Stimulated activated CD4-positive, alpha-beta T cell treated with anti-CD3 and anti-CD28 coated beads, Interleukin-1b, Interleukin-23, amount 100 ng/mL, for 1 hour (primary cell): ENCODE measurements at regions not wholly inside any gene's neighbourhood (a gene's known extent, or its start where the extent isn't known, plus 50 kb on each side); places are given as distances from the start of the nearest gene placed in this dataset.

ENCODE experiments used
- DNase-seq, 2 donors: peaks; one replicate each; pipeline ENCODE4 v3.0.0-alpha.2; 2020; ENCODE audit warnings: low read depth in 2 of 2

- no peak for DNase-seq
Observed at GRCh38 chr15:39447881-39448280, 133.0 kb upstream of the THBS1 start.

DNA sequence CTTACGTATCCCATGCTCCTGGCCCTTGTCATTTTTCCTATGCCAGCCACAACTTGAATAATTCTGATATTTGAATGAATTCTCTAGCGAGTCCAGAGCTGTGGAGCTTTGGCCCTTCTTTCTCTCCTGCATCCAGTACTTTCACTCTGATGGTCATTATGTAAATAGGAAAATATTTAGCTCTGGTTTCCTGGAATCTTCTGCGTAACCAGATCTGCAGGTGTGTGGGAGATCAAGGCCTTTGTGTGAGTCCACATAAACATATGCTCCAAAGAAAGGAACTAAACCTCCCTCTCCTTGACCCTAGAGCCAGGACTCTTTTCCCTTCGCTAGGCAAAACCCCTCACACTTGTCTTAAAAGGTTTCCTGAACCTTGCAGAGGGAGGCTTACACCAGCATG, 132.5 kb upstream of the THBS1 start:
- DNase-seq = no peak

DNA sequence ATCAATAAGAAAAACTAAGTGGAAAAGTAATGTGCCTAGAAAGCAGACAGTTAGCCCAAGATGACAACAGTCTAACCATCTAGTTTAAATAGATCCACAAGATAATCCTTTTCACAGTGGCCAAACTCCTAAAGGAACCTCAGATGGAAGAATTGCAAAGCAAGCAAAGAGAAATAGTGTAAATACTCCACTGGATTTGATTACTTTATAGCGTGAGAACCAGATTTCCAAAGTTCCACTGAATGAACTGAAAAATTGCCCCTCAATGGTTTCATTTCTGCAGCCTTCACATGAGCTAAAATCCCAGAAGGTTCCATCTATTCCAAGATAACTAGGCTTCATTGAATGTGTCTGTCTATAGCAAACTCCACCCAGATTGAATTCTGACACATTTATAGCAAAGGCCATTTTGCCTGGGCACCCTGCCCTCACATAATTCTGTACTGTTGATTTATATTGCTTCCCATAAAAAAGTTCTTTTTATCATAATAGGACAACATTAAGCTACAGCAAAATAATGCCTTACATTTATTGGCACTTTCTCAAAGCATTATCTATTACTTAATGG, 129.7 kb upstream of the THBS1 start:
- no peak for DNase-seq

- DNase-seq = no peak
Observed at GRCh38 chr15:39451871-39452270, 129.0 kb upstream of the THBS1 start.

- no peak for DNase-seq
Observed at GRCh38 chr15:39453620-39454019, 127.3 kb upstream of the THBS1 start.

- no peak for DNase-seq
Observed at GRCh38 chr15:39454189-39454986, 126.5 kb upstream of the THBS1 start.

DNA sequence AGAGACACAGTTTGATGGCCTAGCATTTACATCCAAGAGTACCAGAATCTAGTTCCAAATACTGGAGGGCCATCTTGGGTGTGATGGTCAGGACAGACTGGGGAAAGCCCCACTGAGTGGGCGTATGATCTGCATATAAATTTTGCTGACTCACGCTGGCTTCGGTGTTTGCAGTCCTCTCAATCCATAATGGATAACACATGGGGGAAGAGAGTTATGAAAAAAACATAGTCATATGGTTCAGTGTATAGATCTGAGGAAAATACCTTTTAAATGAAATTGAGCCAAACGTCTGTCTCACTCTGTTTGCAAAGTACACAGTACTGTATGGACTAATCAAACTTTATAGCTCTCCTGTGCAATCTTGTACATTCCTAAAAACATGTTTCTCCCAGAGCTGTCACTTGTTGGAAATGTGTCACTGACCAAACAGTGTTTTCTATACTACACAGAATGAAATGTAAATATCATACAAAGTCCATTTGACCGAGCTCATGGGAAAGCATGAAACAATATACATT, 125.3 kb upstream of the THBS1 start:
- no peak for DNase-seq

- DNase-seq = no peak
Observed at GRCh38 chr15:39456159-39456558, 124.7 kb upstream of the THBS1 start.

DNA sequence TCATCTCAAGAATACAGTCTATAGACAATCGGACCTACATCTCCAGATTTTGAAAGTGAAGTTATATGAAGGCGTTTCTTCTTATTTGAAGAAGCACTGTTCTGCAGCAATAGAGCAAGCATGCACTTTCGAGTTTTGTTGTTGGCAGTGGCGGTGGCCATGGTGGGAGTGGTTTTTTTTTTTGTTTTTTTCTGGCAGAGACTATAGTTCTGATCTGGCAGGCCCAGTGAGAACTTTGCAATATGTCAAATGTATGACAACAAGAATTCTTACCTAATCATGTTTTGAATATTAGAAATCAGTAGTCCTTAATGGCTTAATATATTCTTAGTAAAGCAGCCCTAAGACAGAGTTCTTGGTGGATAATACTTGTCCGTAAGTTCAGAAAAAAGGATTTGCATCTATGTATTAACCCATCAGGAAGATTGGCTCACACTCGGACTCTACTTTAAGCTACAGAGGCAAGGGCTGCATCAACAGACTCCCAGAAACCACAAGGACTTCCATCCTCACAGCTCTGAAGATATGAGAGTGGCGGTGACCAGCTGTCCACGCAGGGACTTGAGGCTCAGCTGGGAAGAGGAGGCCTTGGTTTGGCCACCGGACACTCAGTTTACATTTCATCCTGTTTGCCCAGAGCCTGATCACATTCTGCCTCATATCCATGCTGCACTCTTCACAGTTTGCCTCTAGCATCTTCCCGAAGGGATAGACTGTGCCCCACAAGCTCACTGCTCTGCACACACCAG, 124.1 kb upstream of the THBS1 start:
- DNase-seq = no peak

GRCh38 chr15:39458131-39458530, 122.7 kb upstream of the THBS1 start:
- DNase-seq = no peak

DNA sequence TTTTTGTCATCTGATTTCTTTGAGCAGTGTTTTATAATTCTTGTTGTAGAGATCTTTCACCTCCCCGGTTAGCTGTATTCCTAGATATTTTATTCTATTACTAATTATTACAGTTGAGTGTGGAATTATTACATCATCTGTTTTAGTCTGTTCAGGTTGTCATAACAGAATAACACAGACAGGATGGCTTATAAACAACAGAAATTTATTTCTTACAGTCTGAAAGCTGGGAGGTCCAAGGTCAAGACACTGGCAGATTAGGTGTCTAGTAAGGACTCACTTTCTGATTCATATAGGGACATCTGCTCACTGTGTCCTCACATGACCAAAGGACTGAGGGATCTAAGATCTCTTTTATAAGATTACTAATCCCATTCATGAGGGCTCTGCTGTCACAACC, 121.3 kb upstream of the THBS1 start:
- DNase-seq = no peak

GRCh38 chr15:39460748-39461147, 120.1 kb upstream of the THBS1 start:
- DNase-seq = no peak

DNA sequence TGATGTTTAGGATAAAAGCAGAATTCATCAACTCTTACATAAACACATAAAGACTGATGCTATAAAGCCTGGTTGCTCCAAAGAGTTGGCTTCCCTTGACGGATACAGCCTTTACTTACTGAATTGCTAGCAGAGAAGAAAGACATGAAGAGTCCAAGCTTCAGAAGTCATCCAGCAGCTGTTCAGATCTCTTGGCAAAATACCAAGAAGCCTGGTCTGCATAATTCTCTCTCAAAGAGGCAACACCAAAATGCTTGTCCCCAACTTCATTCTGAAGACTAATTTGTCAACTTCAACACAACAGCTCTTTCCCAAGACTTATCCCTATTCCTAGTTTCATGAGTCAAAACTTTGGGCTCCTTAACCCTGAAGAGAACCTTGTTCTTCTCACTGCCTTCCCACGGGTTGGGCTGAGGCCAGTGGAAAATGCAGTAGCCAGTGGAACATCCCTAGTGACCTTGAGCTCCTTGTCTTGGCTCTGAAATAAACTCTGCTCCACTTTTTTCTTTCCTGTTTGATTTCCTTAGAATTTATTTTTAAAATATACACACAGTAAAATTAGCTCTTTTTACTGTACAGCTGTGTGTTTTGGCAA, 119.2 kb upstream of the THBS1 start:
- no peak for DNase-seq

DNA sequence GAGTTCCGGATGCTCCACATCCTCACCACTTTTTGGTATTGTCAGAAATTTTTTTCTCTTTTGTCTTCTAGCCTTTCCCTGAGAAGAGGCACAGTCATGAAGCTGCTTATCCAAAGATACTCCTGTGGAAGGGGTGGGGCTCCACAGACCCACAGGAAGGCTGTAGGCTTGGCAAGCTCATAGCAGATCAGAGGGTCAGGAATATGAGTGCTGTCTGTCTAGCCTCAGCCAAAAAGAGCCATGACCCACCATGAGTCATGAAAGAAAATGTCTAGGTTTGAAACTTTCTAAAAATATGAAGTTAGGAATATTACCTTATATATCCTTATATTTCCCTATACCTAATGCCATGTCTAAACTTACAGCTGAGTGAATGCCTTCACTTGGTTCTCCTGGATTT, 118.2 kb upstream of the THBS1 start:
- no peak for DNase-seq

GRCh38 chr15:39465843-39466749, 114.8 kb upstream of the THBS1 start:
- DNase-seq = no peak

DNA sequence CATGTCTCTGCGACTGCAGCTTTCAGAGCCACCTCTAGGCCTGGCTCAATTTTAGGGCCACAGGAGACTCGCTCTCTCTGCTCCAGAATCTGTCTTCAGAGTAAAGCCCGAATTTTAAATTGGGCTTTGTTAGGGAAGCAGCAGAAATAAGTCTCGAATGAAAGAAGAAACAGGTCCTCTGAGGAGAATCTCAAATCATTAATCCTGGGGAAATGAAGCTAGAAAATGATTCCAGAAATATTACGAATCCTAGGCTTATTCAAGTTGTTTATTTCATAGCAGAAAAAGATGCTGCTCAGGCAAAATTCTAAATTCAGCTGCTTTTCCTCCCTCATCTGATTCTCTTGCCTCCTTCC, 114.2 kb upstream of the THBS1 start:
- no peak for DNase-seq

DNA sequence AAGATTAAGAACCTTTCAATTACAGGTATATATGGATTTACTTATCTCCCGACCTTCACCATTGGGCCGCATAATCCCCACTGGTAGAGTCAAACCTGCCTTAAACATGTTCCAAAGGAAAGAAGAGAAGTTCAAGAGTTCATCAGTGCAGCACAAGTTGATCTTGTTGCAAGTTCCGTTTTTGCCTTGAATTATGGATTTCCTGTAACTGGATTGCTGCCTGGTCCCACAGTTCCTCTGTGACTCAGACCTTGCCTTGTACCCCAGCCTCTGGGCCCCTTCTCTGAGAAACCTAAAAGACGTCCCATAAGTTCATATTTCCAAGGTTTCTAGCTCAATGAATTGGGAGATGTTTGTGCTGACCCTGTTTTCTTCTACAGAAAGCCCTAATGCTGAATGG, 112.5 kb upstream of the THBS1 start:
- no peak for DNase-seq

DNA sequence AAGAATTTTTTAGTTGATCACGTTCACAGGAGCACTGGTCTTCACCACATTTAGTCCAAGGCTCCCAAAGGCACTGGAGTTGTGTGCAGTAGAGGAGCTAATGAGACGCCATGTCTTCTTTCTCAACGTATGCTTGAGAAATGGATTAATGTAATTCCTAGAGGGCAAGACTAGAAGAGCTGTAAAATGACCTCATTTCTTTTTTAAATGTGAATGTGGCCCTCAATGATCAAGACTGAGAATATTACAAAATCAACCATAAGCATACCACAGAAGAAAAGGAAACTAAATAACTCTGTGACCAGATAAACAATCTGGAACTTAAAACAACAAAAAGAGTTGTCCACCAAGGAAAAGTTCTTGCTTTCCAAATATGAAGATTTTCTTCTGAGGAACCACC, 112.1 kb upstream of the THBS1 start:
- DNase-seq = no peak

DNA sequence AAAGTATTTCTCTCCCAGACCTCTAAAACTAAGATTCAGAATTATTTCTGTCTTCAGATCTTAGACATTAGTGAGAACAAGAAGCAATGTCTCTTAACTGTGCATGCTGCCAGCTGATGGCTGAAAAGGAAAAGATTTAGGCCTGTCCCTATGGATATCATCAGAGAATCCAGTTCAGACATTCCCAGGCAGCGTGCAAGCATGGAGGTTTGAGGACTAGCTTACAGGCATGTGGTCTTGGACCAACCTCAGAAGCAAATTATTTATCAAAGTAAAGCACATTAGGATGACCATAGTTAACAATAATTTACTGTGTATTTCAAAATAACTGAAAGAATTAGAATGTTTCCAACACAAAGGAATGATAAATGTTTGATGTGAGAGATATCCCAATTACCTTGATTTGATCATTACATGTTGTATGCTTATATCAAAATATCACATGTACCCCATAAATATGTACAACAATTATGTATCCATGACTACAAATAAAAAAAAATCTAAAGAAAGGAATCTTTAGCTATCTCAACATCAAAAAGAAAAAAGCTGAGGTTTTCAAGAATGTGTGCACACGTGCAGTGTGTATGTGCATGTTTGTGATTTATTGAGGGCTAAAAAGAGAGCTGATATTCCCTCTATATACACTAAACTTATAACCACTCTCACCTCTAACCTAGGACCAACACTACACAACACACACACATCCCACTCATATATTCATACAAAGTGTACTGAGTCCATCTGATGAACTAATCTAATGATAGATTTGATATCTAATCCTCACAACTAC, 108.9 kb upstream of the THBS1 start:
- no peak for DNase-seq

DNA sequence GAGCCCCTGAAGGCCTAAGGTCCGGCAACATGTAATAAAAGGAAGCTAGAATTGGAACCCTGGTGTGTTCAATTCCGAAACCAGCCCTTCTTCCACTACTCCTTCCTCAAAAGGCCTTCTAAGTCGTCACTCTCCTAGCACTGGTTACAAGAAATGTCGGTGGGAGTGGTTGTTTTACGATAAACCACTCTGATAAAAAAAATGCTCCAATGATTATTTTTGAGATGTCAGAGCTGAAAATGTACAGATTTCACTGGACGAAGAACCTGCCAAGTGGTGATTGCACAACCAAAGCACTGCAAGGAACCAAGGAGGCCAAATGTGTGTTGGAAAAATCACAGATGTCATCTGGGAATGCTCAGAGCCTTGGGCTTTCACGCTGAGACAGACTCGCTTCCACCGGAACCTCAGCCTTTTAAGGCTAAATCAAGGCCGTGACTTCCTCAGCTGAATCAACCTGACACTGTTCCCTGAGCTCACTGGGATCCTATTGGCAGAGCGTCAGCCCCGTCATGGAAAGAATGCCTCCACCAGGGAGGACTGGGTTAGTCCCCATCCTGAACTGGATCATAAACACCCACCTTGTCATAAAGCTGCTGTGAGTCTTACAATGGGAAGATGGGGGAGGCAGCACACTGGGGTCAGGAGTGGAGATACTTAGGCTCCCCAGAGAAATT, 108.1 kb upstream of the THBS1 start:
- no peak for DNase-seq
